NCI-H345 treated with DMSO at 0.1 percent for 48 hours (cell line): ENCODE measurements at regions not wholly inside any gene's neighbourhood (a gene's known extent, or its start where the extent isn't known, plus 50 kb on each side); places are given as distances from the start of the nearest gene placed in this dataset.
"Not testable (repeated sequence)": the region's sequence is repeated elsewhere in the genome, so short reads cannot be mapped to it uniquely, and the experiment has no call there.

Experiments
- DNase-seq: peaks from one replicate; lab custom pipeline; 2025; ENCODE audit not compliant: unreplicated experiment; lab: John Stamatoyannopoulos, UW

GRCh38 chr7:49099587-49100326 lies 175.4 kb downstream of the CDC14C start:
- DNase-seq, result no peak

DNA sequence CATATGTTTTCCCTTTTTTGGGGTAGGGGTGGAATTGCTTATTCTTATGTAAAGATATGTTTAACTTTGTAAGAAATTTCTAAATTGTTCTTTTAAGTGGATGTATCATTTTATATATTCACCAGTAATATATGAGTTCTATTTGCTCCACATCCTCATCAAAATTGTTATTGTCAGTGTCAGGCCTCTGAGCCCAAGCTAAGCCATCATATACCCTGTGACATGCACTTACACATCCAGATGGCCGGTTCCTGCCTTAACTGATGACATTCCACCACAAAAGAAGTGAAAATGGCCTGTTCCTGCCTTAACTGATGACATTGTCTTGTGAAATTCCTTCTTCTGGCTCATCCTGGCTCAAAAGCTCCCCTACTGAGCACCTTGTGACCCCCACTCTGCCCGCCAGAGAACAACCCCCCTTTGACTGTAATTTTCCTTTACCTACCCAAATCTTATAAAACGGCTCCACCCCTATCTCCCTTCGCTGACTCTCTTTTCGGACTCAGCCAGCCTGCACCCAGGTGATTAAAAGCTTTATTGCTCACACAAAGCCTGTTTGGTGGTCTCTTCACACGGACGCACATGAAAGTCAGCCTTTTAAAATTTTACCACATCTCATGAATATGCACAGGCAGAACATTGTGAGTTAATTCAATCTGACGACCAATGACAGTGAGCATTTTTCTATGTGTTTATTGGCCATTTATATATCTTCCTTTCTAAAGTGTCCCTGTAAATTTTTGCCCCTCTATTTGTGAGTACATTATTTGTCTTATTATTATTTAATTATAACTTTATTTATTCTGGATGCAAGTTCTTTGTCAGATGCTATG lies 176.8 kb downstream of the CDC14C start:
- DNase-seq, result not testable (repeated sequence)

GRCh38 chr7:49102411-49102810 lies 178.1 kb downstream of the CDC14C start:
- no peak for DNase-seq

DNA sequence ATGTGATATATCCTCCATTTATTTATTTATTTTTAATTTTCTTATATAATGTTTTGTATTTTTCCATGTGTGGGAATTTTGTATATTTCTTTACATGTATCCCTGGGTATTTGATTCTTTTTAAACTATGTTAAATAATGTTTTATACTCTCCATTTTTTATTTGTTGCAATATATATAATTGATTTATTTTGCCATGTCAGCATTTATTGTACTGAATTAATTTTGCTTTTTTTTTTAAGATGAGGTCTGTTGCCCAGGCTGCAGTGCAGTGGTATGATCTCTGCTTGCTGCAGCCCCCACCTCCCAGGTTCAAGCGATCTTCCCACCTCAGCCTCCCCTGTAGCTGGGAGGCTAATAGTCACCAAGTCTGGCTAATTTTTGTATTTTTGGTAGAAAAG lies 187.4 kb downstream of the CDC14C start:
- DNase-seq, result no peak

DNA sequence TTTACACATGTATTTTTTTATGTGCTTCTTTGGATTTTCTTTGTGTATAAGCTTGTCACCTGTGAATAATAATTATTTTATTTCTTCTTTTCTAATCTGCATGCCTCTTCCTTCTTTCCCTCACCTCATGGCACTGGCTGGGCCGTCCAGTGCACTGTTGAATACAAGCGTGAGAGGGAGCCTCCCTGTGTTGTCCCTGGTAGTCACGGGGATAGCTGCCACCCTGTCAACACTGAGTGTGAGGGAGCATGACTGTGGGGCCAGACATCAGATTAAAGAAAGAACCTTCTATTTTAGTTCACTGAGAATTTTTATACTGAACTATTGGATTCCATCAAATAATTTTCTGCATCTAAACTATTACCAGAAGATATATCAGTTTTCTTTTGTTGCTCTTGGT lies 187.9 kb downstream of the CDC14C start:
- DNase-seq, result no peak

GRCh38 chr7:49112647-49113046 lies 188.3 kb downstream of the CDC14C start:
- no peak for DNase-seq

DNA sequence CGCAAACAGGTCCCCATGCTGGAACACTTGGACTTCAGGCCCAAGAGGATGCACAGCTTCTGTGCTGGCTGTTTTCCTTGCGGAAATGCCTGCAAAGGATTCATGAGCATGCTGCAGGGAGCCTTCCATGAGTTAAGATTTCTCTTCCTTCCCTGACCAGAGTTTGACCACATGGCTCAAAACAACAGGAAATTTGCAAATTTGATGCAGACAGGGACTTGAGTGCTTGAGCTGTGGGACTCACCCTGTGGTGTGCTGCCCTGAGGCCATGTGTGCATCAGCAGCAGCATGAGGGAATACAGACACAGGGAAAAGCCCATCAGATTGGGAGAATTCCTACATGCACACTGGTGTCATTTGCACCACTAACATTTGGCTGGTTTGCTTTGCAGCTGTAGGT lies 195.4 kb downstream of the CDC14C start:
- DNase-seq, result no peak

DNA sequence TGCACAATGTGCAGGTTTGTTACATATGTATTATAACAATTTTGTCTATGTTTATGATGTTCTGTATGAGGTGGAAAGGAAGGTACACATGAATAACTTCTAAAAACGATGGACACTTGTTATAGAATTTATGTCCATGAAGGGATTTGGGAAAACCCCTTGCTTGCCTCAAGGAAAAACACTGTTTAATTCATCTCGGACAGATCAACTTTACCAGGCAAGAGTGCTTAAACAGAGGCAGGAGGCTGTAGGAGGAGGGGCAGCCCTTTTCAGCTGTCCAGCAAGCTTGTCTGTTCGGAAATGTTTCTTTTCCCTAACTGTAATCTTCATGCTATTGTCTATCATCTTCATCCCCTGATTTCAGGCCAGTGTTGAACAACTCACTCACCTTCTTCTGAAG lies 200.9 kb downstream of the CDC14C start:
- no peak for DNase-seq

- DNase-seq, result no peak
Observed at GRCh38 chr7:49127359-49127913, 203.1 kb downstream of the CDC14C start.

DNA sequence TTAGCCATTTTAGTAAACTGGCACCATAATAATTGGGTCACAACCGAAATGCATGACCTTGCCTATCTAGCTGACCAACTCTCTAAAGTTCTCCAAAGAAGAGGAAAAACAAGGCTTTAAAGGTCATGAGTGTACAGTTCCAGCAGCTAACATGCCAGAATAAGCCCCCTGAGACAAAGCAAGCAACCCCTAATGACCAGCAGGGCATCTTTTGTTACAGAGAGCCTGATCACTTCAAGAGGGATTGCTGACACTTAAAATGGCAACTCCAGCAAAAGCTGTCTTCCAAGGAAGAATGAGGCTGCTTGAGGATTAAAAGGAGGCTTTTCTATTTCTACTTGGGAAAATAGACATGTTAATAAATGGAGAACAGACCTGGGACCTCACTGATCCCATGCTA lies 213.6 kb downstream of the CDC14C start:
- no peak for DNase-seq

DNA sequence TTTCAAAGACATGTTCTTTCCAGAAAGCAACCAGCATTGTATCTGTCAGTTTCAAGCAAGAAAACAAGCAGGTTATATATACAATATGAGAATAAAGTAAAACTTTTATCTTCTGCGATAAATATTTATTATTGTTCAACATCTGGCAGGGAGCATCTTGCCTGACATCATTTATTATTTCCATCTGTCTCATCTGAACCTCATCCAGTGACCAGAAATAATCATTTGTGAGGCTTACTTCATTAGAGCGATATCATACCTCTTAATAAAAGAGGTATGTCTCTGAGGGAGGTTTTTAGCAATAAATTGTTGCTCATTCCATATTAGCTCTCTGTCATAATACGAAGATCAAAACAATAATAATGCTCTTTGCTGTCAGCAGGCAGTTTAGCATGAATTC lies 226.1 kb downstream of the CDC14C start:
- no peak for DNase-seq

DNA sequence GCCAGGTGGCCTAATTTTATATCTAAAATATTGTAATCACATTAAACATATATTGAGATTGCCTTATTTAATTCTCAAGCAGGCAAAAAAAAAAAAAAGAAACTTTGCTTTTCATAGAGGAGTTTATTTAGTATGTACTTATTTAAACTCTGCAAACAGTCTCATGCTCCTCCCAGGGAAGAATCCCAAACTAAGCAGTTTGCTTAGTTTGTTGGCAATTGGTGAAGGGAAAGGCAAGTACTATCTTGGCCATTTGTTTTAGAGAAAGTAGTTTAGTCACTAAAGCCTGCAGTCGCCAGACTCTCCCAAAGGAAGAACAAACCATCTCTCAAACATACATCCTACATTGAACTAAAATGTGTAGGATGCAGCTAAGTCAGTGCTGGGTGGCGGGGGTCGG lies 226.8 kb downstream of the CDC14C start:
- no peak for DNase-seq

GRCh38 chr7:49158321-49158720 lies 234.0 kb downstream of the CDC14C start:
- DNase-seq, result no peak

DNA sequence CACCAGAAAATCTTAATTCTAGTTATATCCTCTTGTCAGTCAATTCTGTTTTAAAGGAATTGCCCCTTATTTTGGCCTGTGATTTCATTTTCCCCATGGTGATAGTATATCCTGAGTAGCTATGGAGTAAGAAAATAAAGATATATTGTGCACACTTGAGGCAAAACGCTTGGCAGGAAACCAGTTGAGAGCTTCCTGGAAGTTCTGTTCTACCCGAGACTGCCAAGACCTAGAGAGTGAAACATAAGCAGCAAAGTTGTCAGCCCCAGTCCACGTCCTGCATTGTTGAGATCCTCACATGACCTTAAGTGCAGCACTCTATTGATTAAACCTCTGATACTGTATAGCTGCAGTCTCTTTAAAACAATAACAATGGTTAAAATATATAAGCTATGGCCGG lies 235.2 kb downstream of the CDC14C start:
- no peak for DNase-seq

GRCh38 chr7:49166441-49166840 lies 242.1 kb downstream of the CDC14C start:
- DNase-seq, result no peak

- DNase-seq, result no peak
Observed at GRCh38 chr7:49172639-49173038, 248.3 kb downstream of the CDC14C start.

DNA sequence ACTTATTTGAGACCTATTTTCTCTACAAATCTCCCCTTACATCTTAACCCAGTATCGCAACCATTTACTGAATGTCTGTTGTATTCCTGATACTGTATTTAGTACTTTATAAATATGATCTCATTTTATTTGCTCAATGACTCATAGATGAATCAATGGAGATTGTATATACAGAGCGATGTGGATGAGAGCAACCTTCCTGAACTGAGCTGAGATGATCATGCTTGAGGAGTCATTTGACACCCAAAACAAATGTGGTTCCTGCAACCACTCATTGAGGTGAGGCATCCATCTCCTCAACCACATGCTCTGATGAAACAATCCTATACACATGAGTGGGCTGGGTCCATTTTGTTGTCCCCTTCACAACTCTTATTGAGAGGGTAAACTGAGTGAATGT lies 250.0 kb downstream of the CDC14C start:
- DNase-seq, result no peak

- no peak for DNase-seq
Observed at GRCh38 chr7:49187543-49188268, 263.4 kb downstream of the CDC14C start.

DNA sequence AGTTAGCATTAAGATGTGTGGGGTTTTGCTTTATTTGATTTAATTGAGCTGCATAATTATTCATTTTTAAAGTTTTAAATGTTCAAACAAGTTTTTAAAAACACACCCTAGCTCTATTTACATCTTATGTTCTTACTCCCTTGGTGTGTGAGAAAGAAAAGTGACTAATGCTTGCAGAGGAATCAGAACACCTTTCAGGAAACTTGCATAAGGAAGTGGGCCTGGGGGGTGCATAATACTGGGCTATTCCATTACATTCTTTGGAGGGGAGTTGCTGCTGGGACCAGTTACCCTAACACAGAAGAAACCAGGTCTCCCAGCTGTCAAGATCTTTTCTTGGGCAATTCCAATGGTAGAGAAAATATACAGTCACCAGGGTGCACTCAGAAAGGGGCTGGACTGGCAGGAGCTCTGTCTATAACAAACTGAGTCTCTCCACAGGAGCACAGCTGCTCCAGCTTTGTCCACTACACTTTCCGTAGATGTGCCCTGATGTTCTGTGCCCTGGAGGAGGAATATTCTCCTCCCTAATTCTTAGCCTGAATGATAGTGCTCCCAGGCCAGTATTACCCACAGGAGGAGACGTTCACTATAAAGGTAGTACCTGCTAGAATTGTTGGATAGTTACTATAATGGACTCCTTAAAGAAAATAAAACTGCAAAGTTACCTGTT lies 304.2 kb downstream of the CDC14C start:
- no peak for DNase-seq

DNA sequence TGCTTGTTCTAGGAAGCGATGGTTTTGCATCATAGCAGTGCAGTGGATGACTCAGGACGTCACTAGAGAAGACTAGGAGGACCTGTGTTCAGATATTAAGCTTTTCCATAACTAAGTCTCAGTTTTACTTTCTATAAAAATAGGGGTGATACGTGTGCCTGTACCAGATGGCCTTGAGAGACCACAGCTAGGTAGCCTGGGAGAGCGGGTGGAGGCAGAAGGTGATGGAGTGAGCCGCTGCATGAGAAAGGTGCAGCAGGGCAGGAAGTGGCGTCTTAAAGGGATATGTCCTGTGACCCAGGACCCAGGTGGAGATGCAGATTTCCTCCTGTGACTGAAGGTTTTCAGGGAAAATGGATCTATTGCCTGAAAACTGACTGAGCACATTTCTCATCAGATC lies 304.9 kb downstream of the CDC14C start:
- no peak for DNase-seq

- DNase-seq, result no peak
Observed at GRCh38 chr7:49243521-49243920, 319.2 kb downstream of the CDC14C start.
